ENCODE measurements at regions not wholly inside any gene's neighbourhood (a gene's known extent, or its start where the extent isn't known, plus 50 kb on each side); places are given as distances from the start of the nearest gene placed in this dataset.

DNA sequence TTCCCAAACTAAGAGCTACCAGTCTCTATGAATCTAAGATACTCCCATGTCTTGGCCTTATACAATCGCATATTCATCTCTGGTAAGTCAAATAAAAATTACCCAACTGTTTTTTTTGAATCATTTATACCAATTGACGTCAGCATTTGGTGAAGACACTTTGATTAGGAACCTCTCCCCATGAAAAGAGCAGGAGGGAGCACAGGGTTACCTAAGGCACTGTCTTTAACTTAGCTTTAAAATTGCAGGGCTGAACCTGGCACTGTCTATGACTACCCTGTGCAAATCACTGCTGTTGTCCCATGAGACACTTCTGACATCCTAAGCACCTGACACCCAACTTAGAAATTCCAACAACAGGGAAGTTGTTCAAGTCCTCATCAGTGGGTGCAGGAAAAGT lies 586.4 kb downstream of the MAT2B start:
- TF ChIP-seq, protein P1, sequence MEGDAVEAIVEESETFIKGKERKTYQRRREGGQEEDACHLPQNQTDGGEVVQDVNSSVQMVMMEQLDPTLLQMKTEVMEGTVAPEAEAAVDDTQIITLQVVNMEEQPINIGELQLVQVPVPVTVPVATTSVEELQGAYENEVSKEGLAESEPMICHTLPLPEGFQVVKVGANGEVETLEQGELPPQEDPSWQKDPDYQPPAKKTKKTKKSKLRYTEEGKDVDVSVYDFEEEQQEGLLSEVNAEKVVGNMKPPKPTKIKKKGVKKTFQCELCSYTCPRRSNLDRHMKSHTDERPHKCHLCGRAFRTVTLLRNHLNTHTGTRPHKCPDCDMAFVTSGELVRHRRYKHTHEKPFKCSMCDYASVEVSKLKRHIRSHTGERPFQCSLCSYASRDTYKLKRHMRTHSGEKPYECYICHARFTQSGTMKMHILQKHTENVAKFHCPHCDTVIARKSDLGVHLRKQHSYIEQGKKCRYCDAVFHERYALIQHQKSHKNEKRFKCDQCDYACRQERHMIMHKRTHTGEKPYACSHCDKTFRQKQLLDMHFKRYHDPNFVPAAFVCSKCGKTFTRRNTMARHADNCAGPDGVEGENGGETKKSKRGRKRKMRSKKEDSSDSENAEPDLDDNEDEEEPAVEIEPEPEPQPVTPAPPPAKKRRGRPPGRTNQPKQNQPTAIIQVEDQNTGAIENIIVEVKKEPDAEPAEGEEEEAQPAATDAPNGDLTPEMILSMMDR (IDR thresholded peaks at IDR 0.05; ENCODE audit: poor library complexity, severe bottlenecking) = no peak
- TF ChIP-seq SMC3 (conservative IDR thresholded peaks at IDR 0.05; ENCODE audit: poor library complexity) (no peak), RAD21 (conservative IDR thresholded peaks at IDR 0.05) (no peak), EZH2 (IDR thresholded peaks at IDR 0.05; ENCODE audit: borderline replicate concordance, insufficient read depth, low read length, poor library complexity, severe bottlenecking) (no peak), EP300 (conservative IDR thresholded peaks at IDR 0.05; ENCODE audit: poor library complexity, severe bottlenecking) (no peak), POLR2AphosphoS5 (IDR thresholded peaks at IDR 0.05) (no peak), TAF1 (IDR thresholded peaks at IDR 0.05; ENCODE audit: low read depth) (no peak)
